Type B pancreatic cell (in vitro differentiated cells): ENCODE measurements at regions not wholly inside any gene's neighbourhood (a gene's known extent, or its start where the extent isn't known, plus 50 kb on each side); places are given as distances from the start of the nearest gene placed in this dataset.

ENCODE experiments used
- DNase-seq: peaks from one replicate; pipeline ENCODE4 v3.0.0; 2021; ENCODE audit warnings: mixed read lengths; ENCODE audit not compliant: unreplicated experiment; ENCODE audit errors: extremely low spot score
- H3K27ac Mint-ChIP-seq: 2 replicates; pipeline ENCODE4 v1.8.0; 2021; ENCODE audit warnings: mild to moderate bottlenecking, mixed read lengths
- H3K27me3 Mint-ChIP-seq: 2 replicates; pipeline ENCODE4 v1.8.0; 2021; ENCODE audit warnings: mixed read lengths
- H3K36me3 Mint-ChIP-seq: 2 replicates; pipeline ENCODE4 v1.8.0; 2021; ENCODE audit warnings: mixed read lengths
- H3K4me1 Mint-ChIP-seq: one replicate; pipeline ENCODE4 v1.8.0; 2021; ENCODE audit warnings: mixed read lengths; ENCODE audit not compliant: unreplicated experiment
- H3K4me3 Mint-ChIP-seq: 2 replicates; pipeline ENCODE4 v1.8.0; 2021; ENCODE audit warnings: mild to moderate bottlenecking, mixed read lengths
- H3K9me3 Mint-ChIP-seq: 2 replicates; pipeline ENCODE4 v1.8.0; 2021; ENCODE audit warnings: mixed read lengths
- CTCF ChIP-seq: fragments of 200-600 bp; sonication (generic); conservative IDR thresholded peaks from 2 replicates; pipeline ENCODE4 v1.5.0; 2021; ENCODE audit warnings: antibody characterized with exemption, mild to moderate bottlenecking

DNA sequence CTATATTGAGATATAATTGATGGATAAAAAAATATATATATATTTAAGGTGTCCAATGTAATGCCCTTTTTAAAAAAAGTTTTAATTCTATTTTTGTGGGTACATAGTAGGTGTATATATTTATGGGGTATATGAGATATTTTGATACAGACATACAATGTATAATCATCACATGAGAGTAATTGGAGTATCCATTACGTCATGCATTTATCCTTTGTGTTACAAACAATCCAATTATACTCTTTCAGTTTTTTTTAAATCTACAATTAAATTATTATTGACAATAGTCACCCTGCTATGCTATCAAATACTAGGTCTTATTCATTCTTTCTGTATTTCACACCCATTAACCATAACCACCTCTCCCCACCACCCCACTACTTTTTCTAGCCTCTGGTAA lies 66.3 kb upstream of the DIPK2B start:
- Mint-ChIP-seq H3K36me3 (no peaks in the 10 kb centered on the region), H3K27ac (no peak overlapping the region), H3K9me3 (peaks cover 10% of the 10 kb centered on the region), H3K4me1 (no peaks in the 10 kb centered on the region), H3K4me3 (no peak overlapping the region), H3K27me3 (no peaks in the 10 kb centered on the region)
- DNase-seq, result no peak
- TF ChIP-seq CTCF, result no peak

DNA sequence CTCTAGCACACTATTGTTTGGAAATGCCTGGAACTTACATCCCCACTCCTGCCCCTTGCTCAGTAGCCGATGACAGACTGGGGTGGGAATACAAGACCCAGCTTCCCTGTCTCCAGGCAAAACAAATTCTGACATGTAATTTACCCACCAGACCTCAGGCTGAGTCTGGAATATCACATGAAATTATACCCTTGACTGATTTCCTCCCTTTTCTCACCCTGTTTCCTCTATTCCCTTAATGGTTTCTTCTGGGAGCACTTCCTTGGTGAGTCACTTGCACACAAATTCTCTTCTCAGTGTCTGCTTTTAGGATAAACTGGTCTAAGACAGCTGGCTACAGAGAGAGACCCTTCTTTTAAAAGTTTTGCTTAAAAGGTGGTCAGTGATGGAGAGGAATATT lies 65.8 kb upstream of the DIPK2B start:
- DNase-seq, result no peak
- Mint-ChIP-seq H3K27me3 (no peaks in the 10 kb centered on the region), H3K9me3 (peaks cover 11% of the 10 kb centered on the region), H3K4me1 (no peaks in the 10 kb centered on the region), H3K27ac (no peak overlapping the region), H3K36me3 (no peaks in the 10 kb centered on the region), H3K4me3 (no peak overlapping the region)
- TF ChIP-seq CTCF, result no peak

DNA sequence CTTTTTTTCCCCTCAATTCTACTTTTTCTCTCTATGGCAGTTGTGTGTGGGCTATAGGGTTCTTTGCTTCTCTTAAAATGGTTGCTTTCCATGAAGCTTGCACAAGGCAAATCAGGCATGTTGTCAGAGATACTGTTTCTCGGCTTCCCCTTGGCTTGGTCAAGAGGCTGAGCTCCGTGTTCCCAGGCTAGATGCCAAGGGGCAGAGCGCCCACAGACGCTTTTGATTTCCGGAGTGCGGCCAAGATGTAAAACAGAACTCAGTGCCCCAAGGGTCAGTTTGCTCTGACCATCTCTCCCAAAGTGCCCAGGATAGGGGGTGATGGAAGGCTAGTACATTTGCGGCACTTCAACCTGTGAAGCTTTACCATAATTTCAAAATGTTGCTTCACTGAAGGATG lies 64.2 kb upstream of the DIPK2B start:
- no peaks in the 10 kb centered on the region for H3K4me1 Mint-ChIP-seq
- TF ChIP-seq CTCF, result no peak
- H3K36me3 Mint-ChIP-seq, result no peaks in the 10 kb centered on the region
- no peak overlapping the region for H3K27ac Mint-ChIP-seq
- H3K27me3 Mint-ChIP-seq, result no peaks in the 10 kb centered on the region
- H3K4me3 Mint-ChIP-seq, result no peak overlapping the region
- no peak for DNase-seq
- peaks cover 11% of the 10 kb centered on the region for H3K9me3 Mint-ChIP-seq

GRCh38 chrX:45261471-45261870 lies 60.8 kb upstream of the DIPK2B start:
- peaks cover 11% of the 10 kb centered on the region for H3K9me3 Mint-ChIP-seq
- no peak overlapping the region for H3K4me3 Mint-ChIP-seq
- no peak overlapping the region for H3K27ac Mint-ChIP-seq
- H3K27me3 Mint-ChIP-seq, result no peaks in the 10 kb centered on the region
- no peak for TF ChIP-seq CTCF
- H3K36me3 Mint-ChIP-seq, result no peaks in the 10 kb centered on the region
- no peaks in the 10 kb centered on the region for H3K4me1 Mint-ChIP-seq
- no peak for DNase-seq

GRCh38 chrX:45261005-45261404 lies 60.3 kb upstream of the DIPK2B start:
- H3K4me1 Mint-ChIP-seq, result no peaks in the 10 kb centered on the region
- no peak for TF ChIP-seq CTCF
- no peak overlapping the region for H3K4me3 Mint-ChIP-seq
- no peaks in the 10 kb centered on the region for H3K27me3 Mint-ChIP-seq
- DNase-seq, result no peak
- no peaks in the 10 kb centered on the region for H3K36me3 Mint-ChIP-seq
- H3K27ac Mint-ChIP-seq, result no peak overlapping the region
- peaks cover 11% of the 10 kb centered on the region for H3K9me3 Mint-ChIP-seq

- H3K27ac Mint-ChIP-seq, result no peak overlapping the region
- no peaks in the 10 kb centered on the region for H3K27me3 Mint-ChIP-seq
- H3K9me3 Mint-ChIP-seq, result peaks cover 11% of the 10 kb centered on the region
- H3K36me3 Mint-ChIP-seq, result no peaks in the 10 kb centered on the region
- H3K4me1 Mint-ChIP-seq, result no peaks in the 10 kb centered on the region
- DNase-seq, result no peak
- no peak for TF ChIP-seq CTCF
- no peak overlapping the region for H3K4me3 Mint-ChIP-seq
These were observed 58.2 kb upstream of the DIPK2B start for GRCh38 chrX:45258731-45259402.
